HG03432 (cell line): ENCODE measurements at regions not wholly inside any gene's neighbourhood (a gene's known extent, or its start where the extent isn't known, plus 50 kb on each side); places are given as distances from the start of the nearest gene placed in this dataset.
"Not testable (repeated sequence)": the region's sequence is repeated elsewhere in the genome, so short reads cannot be mapped to it uniquely, and the experiment has no call there.

Source experiments
- ATAC-seq: cut with Tn5 transposase; IDR thresholded peaks from one replicate; pipeline ENCODE4 v1.9.1; 2021; ENCODE audit warnings: mild to moderate bottlenecking, moderate library complexity; ENCODE audit not compliant: unreplicated experiment

GRCh38 chr18:43793910-43794309 lies 516.6 kb upstream of the SYT4 start:
- no peak for ATAC-seq

GRCh38 chr18:43794363-43794762 lies 517.1 kb upstream of the SYT4 start:
- no peak for ATAC-seq

GRCh38 chr18:43797347-43797746 lies 520.1 kb upstream of the SYT4 start:
- ATAC-seq: no peak

GRCh38 chr18:43800584-43800983 lies 523.3 kb upstream of the SYT4 start:
- no peak for ATAC-seq

GRCh38 chr18:43805646-43806194 lies 528.4 kb upstream of the SYT4 start:
- ATAC-seq: no peak

GRCh38 chr18:43812627-43813026 lies 535.3 kb upstream of the SYT4 start:
- ATAC-seq: no peak

GRCh38 chr18:43819397-43819796 lies 542.1 kb upstream of the SYT4 start:
- ATAC-seq: no peak

- no peak for ATAC-seq
Measured at GRCh38 chr18:43819873-43820272, 542.6 kb upstream of the SYT4 start.

- ATAC-seq: no peak
Measured at GRCh38 chr18:43825768-43826167, 548.5 kb upstream of the SYT4 start.

- ATAC-seq: no peak
Measured at GRCh38 chr18:43826215-43826614, 548.9 kb upstream of the SYT4 start.

GRCh38 chr18:43827311-43827710 lies 550.0 kb upstream of the SYT4 start:
- no peak for ATAC-seq

- no peak for ATAC-seq
Measured at GRCh38 chr18:43830303-43830702, 553.0 kb upstream of the SYT4 start.

- no peak for ATAC-seq
Measured at GRCh38 chr18:43830947-43831346, 553.7 kb upstream of the SYT4 start.

GRCh38 chr18:43846299-43846698 lies 569.0 kb upstream of the SYT4 start:
- ATAC-seq: no peak

- ATAC-seq: no peak
Measured at GRCh38 chr18:43847164-43848091, 570.1 kb upstream of the SYT4 start.

- ATAC-seq: not testable (repeated sequence)
Measured at GRCh38 chr18:43849831-43850230, 572.5 kb upstream of the SYT4 start.

- no peak for ATAC-seq
Measured at GRCh38 chr18:43855376-43855775, 578.1 kb upstream of the SYT4 start.

GRCh38 chr18:43863180-43863579 lies 585.9 kb upstream of the SYT4 start:
- ATAC-seq: no peak

- no peak for ATAC-seq
Measured at GRCh38 chr18:43866696-43867095, 589.4 kb upstream of the SYT4 start.

GRCh38 chr18:43868497-43868995 lies 591.3 kb upstream of the SYT4 start:
- ATAC-seq: no peak

GRCh38 chr18:43869451-43870008 lies 592.2 kb upstream of the SYT4 start:
- ATAC-seq: no peak

- ATAC-seq: no peak
Measured at GRCh38 chr18:43870626-43871025, 593.3 kb upstream of the SYT4 start.
